SU-DHL-6 (cell line): ENCODE measurements at regions not wholly inside any gene's neighbourhood (a gene's known extent, or its start where the extent isn't known, plus 50 kb on each side); places are given as distances from the start of the nearest gene placed in this dataset.

Experiments used
- CTCF ChIP-seq: fragments of 200-600 bp; sonication (generic); IDR thresholded peaks from one replicate; pipeline ENCODE4 v1.5.1; 2017; ENCODE audit warnings: antibody characterized with exemption, mild to moderate bottlenecking, low read length, moderate library complexity; ENCODE audit not compliant: insufficient read depth, poor library complexity, severe bottlenecking
- EZH2phosphoT487 ChIP-seq: fragments of 200-600 bp; sonication (generic), shearing (Covaris generic); conservative IDR thresholded peaks from 2 replicates; pipeline ENCODE4 v1.6.1; 2018; ENCODE audit warnings: mild to moderate bottlenecking, antibody characterized with exemption, low read length, moderate library complexity, mixed read lengths

DNA sequence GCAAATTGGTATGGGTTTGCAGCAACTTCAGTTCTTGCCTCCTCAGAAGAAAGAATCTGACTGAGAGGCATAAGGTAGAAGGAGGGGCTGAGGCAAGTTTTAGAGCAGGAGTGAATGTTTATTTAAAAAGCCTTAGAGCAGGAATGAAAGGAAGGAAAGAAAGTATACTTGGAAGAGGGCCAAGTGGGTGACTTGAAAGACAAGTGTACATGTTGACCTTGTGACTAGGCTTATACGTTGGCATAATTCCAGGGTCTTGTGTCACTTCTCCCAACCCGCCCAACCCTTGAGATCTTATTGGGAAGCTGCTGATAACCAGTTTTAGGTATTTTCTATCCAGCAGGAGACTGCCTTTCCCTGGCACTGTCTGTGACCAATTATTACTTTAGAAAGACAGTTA is 436.9 kb upstream of the ZNF717 start:
- no peak for TF ChIP-seq EZH2phosphoT487
- TF ChIP-seq CTCF: no peak
